ENCODE measurements at regions not wholly inside any gene's neighbourhood (a gene's known extent, or its start where the extent isn't known, plus 50 kb on each side); places are given as distances from the start of the nearest gene placed in this dataset.

DNA sequence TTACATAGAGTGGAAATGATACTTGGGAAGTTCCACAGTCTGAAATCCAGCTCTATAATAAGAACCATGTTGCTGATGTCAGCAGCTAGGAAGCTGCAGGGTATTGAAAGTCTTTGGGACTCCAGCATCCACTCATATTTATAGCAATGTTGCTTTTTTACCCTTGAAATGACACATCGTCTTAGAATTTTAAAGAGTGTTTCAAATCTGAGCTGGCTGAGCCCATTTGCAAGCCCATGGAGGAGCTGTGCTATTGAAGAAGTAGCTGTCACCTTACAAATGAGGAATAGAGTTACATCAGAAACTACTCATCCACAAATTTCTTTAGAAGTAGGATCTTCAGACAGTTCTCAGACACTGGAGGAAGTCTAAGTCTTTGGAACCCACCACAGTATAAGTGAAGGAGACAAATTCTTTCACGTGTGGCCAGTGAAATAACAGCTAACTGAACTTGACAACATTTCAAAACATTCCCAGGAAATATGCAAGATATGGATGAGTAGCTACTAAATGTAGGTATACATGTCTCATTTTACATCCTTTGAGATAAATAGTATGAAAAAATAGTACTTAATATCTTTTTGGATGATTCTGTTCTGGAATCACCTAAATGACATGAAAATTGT lies 203.6 kb downstream of the ZNF365 start:
- Histone ChIP-seq H3K4me3 (ENCODE audit: low read length in 3 of 3) (no peak overlapping the region), H3K9ac (ENCODE audit: low read length in 3 of 3) (no peak overlapping the region), H3K27me3 (ENCODE audit: control insufficient read depth, insufficient read depth, low read length) (no peaks in the 10 kb centered on the region), H3K4me1 (ENCODE audit: control insufficient read depth in 2 of 3, insufficient read depth in 2 of 3, low read depth in 1 of 3, low read length in 3 of 3) (no peaks in the 10 kb centered on the region), H3K36me3 (ENCODE audit: control insufficient read depth in 2 of 3, insufficient read depth in 3 of 3, low read length in 3 of 3) (no peaks in the 10 kb centered on the region), H3K27ac (ENCODE audit: low read depth in 2 of 2, low read length in 2 of 2) (no peak overlapping the region), H3K9me3 (ENCODE audit: control insufficient read depth in 2 of 3, insufficient read depth in 1 of 3, low read length in 3 of 3) (no peaks in the 10 kb centered on the region)
- intact Hi-C loops (cut with DNase I): no loop called here
- FAIRE-seq (no peak), DNase-seq (no peak)
- TF ChIP-seq CTCF (IDR thresholded peaks at IDR 0.05; ENCODE audit: borderline replicate concordance, extremely low read depth, insufficient read depth): no peak

DNA sequence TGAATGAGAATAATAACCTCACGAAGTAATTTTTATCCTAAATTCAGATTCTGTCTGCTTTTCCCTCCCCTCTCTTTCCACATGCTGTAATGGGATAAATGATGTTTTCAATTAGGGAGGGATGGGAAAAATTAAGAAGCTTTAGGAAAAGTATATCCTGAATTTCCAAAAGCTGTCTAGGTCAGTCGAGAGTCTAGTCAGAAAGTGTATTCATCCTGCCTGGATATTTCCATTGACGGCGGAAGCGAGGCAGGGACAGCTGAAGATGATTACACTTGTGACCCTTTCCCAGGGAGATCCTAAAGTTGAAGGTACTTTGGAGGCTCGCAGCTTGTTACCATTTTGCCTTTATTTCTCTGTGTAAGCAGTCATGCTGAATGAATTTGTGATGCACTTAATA lies 204.1 kb downstream of the ZNF365 start:
- Histone ChIP-seq H3K9ac (ENCODE audit: low read length in 3 of 3) (no peak overlapping the region), H3K4me3 (ENCODE audit: low read length in 3 of 3) (no peak overlapping the region), H3K9me3 (ENCODE audit: control insufficient read depth in 2 of 3, insufficient read depth in 1 of 3, low read length in 3 of 3) (no peaks in the 10 kb centered on the region), H3K27ac (ENCODE audit: low read depth in 2 of 2, low read length in 2 of 2) (no peak overlapping the region), H3K4me1 (ENCODE audit: control insufficient read depth in 2 of 3, insufficient read depth in 2 of 3, low read depth in 1 of 3, low read length in 3 of 3) (no peaks in the 10 kb centered on the region), H3K36me3 (ENCODE audit: control insufficient read depth in 2 of 3, insufficient read depth in 3 of 3, low read length in 3 of 3) (no peaks in the 10 kb centered on the region), H3K27me3 (ENCODE audit: control insufficient read depth, insufficient read depth, low read length) (no peaks in the 10 kb centered on the region)
- FAIRE-seq (no peak), DNase-seq (no peak)
- no peak for TF ChIP-seq CTCF (IDR thresholded peaks at IDR 0.05; ENCODE audit: borderline replicate concordance, extremely low read depth, insufficient read depth)
- intact Hi-C loops (cut with DNase I): no loop called here

GRCh38 chr10:62578916-62579315 lies 204.7 kb downstream of the ZNF365 start:
- no peak for TF ChIP-seq CTCF (IDR thresholded peaks at IDR 0.05; ENCODE audit: borderline replicate concordance, extremely low read depth, insufficient read depth)
- no peak for FAIRE-seq

GRCh38 chr10:62580396-62580795 lies 206.2 kb downstream of the ZNF365 start:
- H3K9ac ChIP-seq (ENCODE audit: low read length in 3 of 3): no peak overlapping the region
- intact Hi-C loops (cut with DNase I): no loop called here

More at GRCh38 chr10:62578916-62579315, 204.7 kb downstream of the ZNF365 start:
- Histone ChIP-seq H3K27ac (ENCODE audit: low read depth in 2 of 2, low read length in 2 of 2) (no peak overlapping the region), H3K4me1 (ENCODE audit: control insufficient read depth in 2 of 3, insufficient read depth in 2 of 3, low read depth in 1 of 3, low read length in 3 of 3) (no peaks in the 10 kb centered on the region), H3K9ac (ENCODE audit: low read length in 3 of 3) (no peak overlapping the region), H3K4me3 (ENCODE audit: low read length in 3 of 3) (no peak overlapping the region), H3K27me3 (ENCODE audit: control insufficient read depth, insufficient read depth, low read length) (no peaks in the 10 kb centered on the region), H3K9me3 (ENCODE audit: control insufficient read depth in 2 of 3, insufficient read depth in 1 of 3, low read length in 3 of 3) (no peaks in the 10 kb centered on the region), H3K36me3 (ENCODE audit: control insufficient read depth in 2 of 3, insufficient read depth in 3 of 3, low read length in 3 of 3) (no peaks in the 10 kb centered on the region)
- intact Hi-C loops (cut with DNase I): no loop called here
- no peak for DNase-seq

More at GRCh38 chr10:62580396-62580795, 206.2 kb downstream of the ZNF365 start:
- Histone ChIP-seq H3K36me3 (ENCODE audit: control insufficient read depth in 2 of 3, insufficient read depth in 3 of 3, low read length in 3 of 3) (no peaks in the 10 kb centered on the region), H3K27ac (ENCODE audit: low read depth in 2 of 2, low read length in 2 of 2) (no peak overlapping the region), H3K9me3 (ENCODE audit: control insufficient read depth in 2 of 3, insufficient read depth in 1 of 3, low read length in 3 of 3) (no peaks in the 10 kb centered on the region), H3K4me3 (ENCODE audit: low read length in 3 of 3) (no peak overlapping the region), H3K27me3 (ENCODE audit: control insufficient read depth, insufficient read depth, low read length) (no peaks in the 10 kb centered on the region), H3K4me1 (ENCODE audit: control insufficient read depth in 2 of 3, insufficient read depth in 2 of 3, low read depth in 1 of 3, low read length in 3 of 3) (no peaks in the 10 kb centered on the region)
- TF ChIP-seq CTCF (IDR thresholded peaks at IDR 0.05; ENCODE audit: borderline replicate concordance, extremely low read depth, insufficient read depth): no peak
- DNase-seq: no peak
- no peak for FAIRE-seq

All from kidney (tissue), 13 donors.